ENCODE measurements at regions not wholly inside any gene's neighbourhood (a gene's known extent, or its start where the extent isn't known, plus 50 kb on each side); places are given as distances from the start of the nearest gene placed in this dataset.

- Histone ChIP-seq H3K27ac (ENCODE audit: low read depth in 1 of 2, low read length in 2 of 2) (no peak overlapping the region), H3K9me3 (ENCODE audit: control insufficient read depth in 4 of 4, low read length in 3 of 4) (no peaks in the 10 kb centered on the region), H3K4me3 (ENCODE audit: low read depth in 1 of 3, low read length in 3 of 3) (no peak overlapping the region), H3K4me1 (ENCODE audit: control insufficient read depth in 4 of 4, insufficient read depth in 4 of 4, low read length in 3 of 4) (no peaks in the 10 kb centered on the region), H3K27me3 (ENCODE audit: control insufficient read depth in 4 of 4, insufficient read depth in 4 of 4, low read length in 3 of 4) (peaks cover 0 to 2% (median 0%) of the 10 kb centered on the region in 4 donors), H3K9ac (ENCODE audit: low read depth in 1 of 2, low read length in 2 of 2) (no peak overlapping the region), H3K36me3 (ENCODE audit: control insufficient read depth in 4 of 4, insufficient read depth in 3 of 4, low read depth in 1 of 4, low read length in 3 of 4) (no peaks in the 10 kb centered on the region)
- TF ChIP-seq SP1 (IDR thresholded peaks at IDR 0.05) (no peak), FOXA1 (IDR thresholded peaks at IDR 0.05) (no peak), EGR1 (IDR thresholded peaks at IDR 0.05; ENCODE audit: low read depth in 2 of 2) (no peak), FOXA2 (IDR thresholded peaks at IDR 0.05) (no peak), JUND (IDR thresholded peaks at IDR 0.05) (no peak), GABPA (IDR thresholded peaks at IDR 0.05 in 1 of 2, conservative IDR thresholded peaks at IDR 0.05 in 1 of 2) (no peak), ATF3 (IDR thresholded peaks at IDR 0.05) (no peak), CTCF (IDR thresholded peaks at IDR 0.05; ENCODE audit: low read depth, low read length, missing input control) (no peak), RXRA (IDR thresholded peaks at IDR 0.05) (no peak), YY1 (IDR thresholded peaks at IDR 0.05) (no peak), REST (IDR thresholded peaks at IDR 0.05) (no peak), HNF4G (IDR thresholded peaks at IDR 0.05) (no peak), RAD21 (IDR thresholded peaks at IDR 0.05) (no peak), MAX (IDR thresholded peaks at IDR 0.05) (no peak), HNF4A (conservative IDR thresholded peaks at IDR 0.05) (no peak)
- 90% methylated on average over 4 of the region's 4 CpGs for WGBS
- no peak for DNase-seq (ENCODE audit: low spot score)
These were observed 648.4 kb downstream of the TMEM182 start for GRCh38 chr2:103410221-103410620.

- 64% methylated on average over 2 of the region's 2 CpGs for WGBS
- no peak for DNase-seq (ENCODE audit: low spot score)
- H3K27me3 ChIP-seq (ENCODE audit: control insufficient read depth in 4 of 4, insufficient read depth in 4 of 4, low read length in 3 of 4), result no peaks in the 10 kb centered on the region
- no peak overlapping the region for H3K27ac ChIP-seq (ENCODE audit: low read depth in 1 of 2, low read length in 2 of 2)
- no peaks in the 10 kb centered on the region for H3K36me3 ChIP-seq (ENCODE audit: control insufficient read depth in 4 of 4, insufficient read depth in 3 of 4, low read depth in 1 of 4, low read length in 3 of 4)
- H3K9ac ChIP-seq (ENCODE audit: low read depth in 1 of 2, low read length in 2 of 2), result no peak overlapping the region
- H3K4me1 ChIP-seq (ENCODE audit: control insufficient read depth in 4 of 4, insufficient read depth in 4 of 4, low read length in 3 of 4), result no peaks in the 10 kb centered on the region
- no peak overlapping the region for H3K4me3 ChIP-seq (ENCODE audit: low read depth in 1 of 3, low read length in 3 of 3)
- no peaks in the 10 kb centered on the region for H3K9me3 ChIP-seq (ENCODE audit: control insufficient read depth in 4 of 4, low read length in 3 of 4)
- no peak for TF ChIP-seq CTCF (IDR thresholded peaks at IDR 0.05; ENCODE audit: low read depth, low read length, missing input control)
- no peak for TF ChIP-seq SP1 (IDR thresholded peaks at IDR 0.05)
- no peak for TF ChIP-seq EGR1 (IDR thresholded peaks at IDR 0.05; ENCODE audit: low read depth in 2 of 2)
- TF ChIP-seq GABPA (IDR thresholded peaks at IDR 0.05 in 1 of 2, conservative IDR thresholded peaks at IDR 0.05 in 1 of 2), result no peak
- TF ChIP-seq REST (IDR thresholded peaks at IDR 0.05), result no peak
- no peak for TF ChIP-seq RAD21 (IDR thresholded peaks at IDR 0.05)
- TF ChIP-seq HNF4G (IDR thresholded peaks at IDR 0.05), result no peak
- TF ChIP-seq TAF1 (conservative IDR thresholded peaks at IDR 0.05), result no peak
- TF ChIP-seq FOXA1 (IDR thresholded peaks at IDR 0.05), result no peak
- no peak for TF ChIP-seq MAX (IDR thresholded peaks at IDR 0.05)
- TF ChIP-seq HNF4A (conservative IDR thresholded peaks at IDR 0.05), result no peak
- TF ChIP-seq ZBTB33 (IDR thresholded peaks at IDR 0.05), result no peak
- no peak for TF ChIP-seq RXRA (IDR thresholded peaks at IDR 0.05)
- TF ChIP-seq JUND (IDR thresholded peaks at IDR 0.05), result no peak
These were observed 657.7 kb downstream of the TMEM182 start for GRCh38 chr2:103419506-103419905.
